HCT116 (cell line): ENCODE measurements at regions not wholly inside any gene's neighbourhood (a gene's known extent, or its start where the extent isn't known, plus 50 kb on each side); places are given as distances from the start of the nearest gene placed in this dataset.

ENCODE experiments used
- ATAC-seq: fragments of 200-7000 bp; cut with Tn5 transposase; 2 replicates; pipeline ENCODE4 v1.9.1; 2020; ENCODE audit warnings: mild to moderate bottlenecking, moderate library complexity
- BruUV-seq: library from RNA; stranded (reverse); fragments of 400-500 nt; replicated peaks from 2 replicates; lab custom pipeline; 2021; lab: Mats Ljungman, UMichigan
- CTCF ChIA-PET: fragments of 300-600 bp; sonication (Branson Sonifier 250); formaldehyde crosslinking; loops from one replicate; lab custom pipeline; 2021; ENCODE audit warnings: antibody characterized with exemption; lab: Charles Lee
- POLR2A ChIA-PET: fragments of 300-600, 350-600 bp; sonication (Branson Sonifier 250); formaldehyde crosslinking; loops from one replicate; lab custom pipeline; 2021; ENCODE audit warnings: antibody characterized with exemption; lab: Charles Lee
- RAD21 ChIA-PET, 2 experiments: fragments of 300-600 bp; sonication (Branson Sonifier 250); formaldehyde crosslinking; loops; one replicate each; lab custom pipeline; 2023; ENCODE audit warnings: low total read pairs in 2 of 2; ENCODE audit not compliant: uncharacterized antibody in 2 of 2, unreplicated experiment in 2 of 2, low non-redundant PET in 1 of 2; lab: Charles Lee
- DNase-seq: peaks from one replicate; pipeline ENCODE4 v3.0.0-alpha.2; 2010; ENCODE audit warnings: low read depth, low spot score
- H2AFZ ChIP-seq: fragments of 200-600 bp; shearing (Covaris generic), sonication (generic); 2 replicates; pipeline ENCODE4 v1.6.1; 2017; ENCODE audit warnings: low read depth, mixed run types, mixed read lengths, antibody characterized with exemption, low read length; ENCODE audit not compliant: poor library complexity, severe bottlenecking
- H3K27ac ChIP-seq: 2 replicates; pipeline ENCODE4 v1.5.1; 2012; ENCODE audit warnings: low read depth, low read length
- H3K27me3 ChIP-seq: fragments of 200-600 bp; sonication (generic); 2 replicates; pipeline ENCODE4 v1.6.1; 2016; ENCODE audit warnings: mixed run types, low read length, mixed read lengths; ENCODE audit not compliant: insufficient read depth
- H3K36me3 ChIP-seq, 2 experiments: fragments of 200-500 bp in 1 of 2; fragments of 200-600 bp in 1 of 2; sonication (Bioruptor generic) in 1 of 2; sonication (generic) in 1 of 2; 2 replicates each; pipeline versions ENCODE4 v1.5.1 to v1.6.1; 2014 to 2016; ENCODE audit warnings: low read length in 2 of 2, inconsistent platforms in 1 of 2, mixed read lengths in 1 of 2, mixed run types in 1 of 2; ENCODE audit not compliant: insufficient read depth in 2 of 2, control insufficient read depth in 1 of 2
- H3K4me1 ChIP-seq, 2 experiments: fragments of 200-600 bp in 1 of 2; sonication (generic) in 1 of 2; 2 replicates each; pipeline versions ENCODE4 v1.5.1 to v1.6.1; 2012 to 2017; ENCODE audit warnings: low read length in 2 of 2, inconsistent platforms in 1 of 2, mild to moderate bottlenecking in 1 of 2, mixed read lengths in 1 of 2, mixed run types in 1 of 2, moderate library complexity in 1 of 2; ENCODE audit not compliant: insufficient read depth in 2 of 2, control insufficient read depth in 1 of 2
- H3K4me2 ChIP-seq: fragments of 200-600 bp; sonication (generic); 2 replicates; pipeline ENCODE4 v1.6.1; 2017; ENCODE audit warnings: mixed run types, low read length, mixed read lengths
- H3K4me3 ChIP-seq, 2 experiments: fragments of 200-600 bp in 1 of 2; sonication (generic) in 1 of 2; replicated peaks in 1 of 2; 2 replicates each; pipeline ENCODE4 v1.5.1; 2011 to 2016; ENCODE audit warnings: low read length in 2 of 2, control low read depth in 1 of 2, low read depth in 1 of 2, mild to moderate bottlenecking in 1 of 2, mixed read lengths in 1 of 2, mixed run types in 1 of 2
- H3K79me2 ChIP-seq: fragments of 200-600 bp; sonication (generic); 2 replicates; pipeline ENCODE4 v1.6.1; 2017; ENCODE audit warnings: mild to moderate bottlenecking, mixed run types, low read length, moderate library complexity, mixed read lengths; ENCODE audit not compliant: insufficient read depth
- H3K9ac ChIP-seq: fragments of 200-600 bp; sonication (generic); 2 replicates; pipeline ENCODE4 v1.6.1; 2016; ENCODE audit warnings: low read length, mixed read lengths
- H3K9me2 ChIP-seq: fragments of 200-600 bp; sonication (generic), shearing (Covaris generic); 2 replicates; pipeline ENCODE4 v1.6.1; 2017; ENCODE audit warnings: mixed run types, mild to moderate bottlenecking, moderate library complexity; ENCODE audit not compliant: insufficient read depth
- H3K9me3 ChIP-seq, 2 experiments: fragments of 200-500 bp in 1 of 2; fragments of 200-600 bp in 1 of 2; sonication (Bioruptor generic) in 1 of 2; sonication (generic) in 1 of 2; 2 replicates each; pipeline ENCODE4 v1.6.1; 2014 to 2017; ENCODE audit warnings: low read length in 2 of 2, mixed read lengths in 2 of 2, inconsistent platforms in 1 of 2, low read depth in 1 of 2, mild to moderate bottlenecking in 1 of 2, mixed run types in 1 of 2, moderate library complexity in 1 of 2; ENCODE audit not compliant: control insufficient read depth in 1 of 2, insufficient read depth in 1 of 2
- H4K20me1 ChIP-seq: fragments of 200-600 bp; sonication (generic), shearing (Covaris generic); 2 replicates; pipeline ENCODE4 v1.6.1; 2017; ENCODE audit warnings: mixed run types, mild to moderate bottlenecking, moderate library complexity; ENCODE audit not compliant: insufficient read depth
- ATF3 ChIP-seq: IDR thresholded peaks from 2 replicates; pipeline ENCODE4 v1.6.1; 2012
- CBX3 ChIP-seq: IDR thresholded peaks from 2 replicates; pipeline ENCODE4 v1.6.1; 2012; ENCODE audit warnings: low read depth
- EGR1 ChIP-seq: IDR thresholded peaks from 2 replicates; pipeline ENCODE4 v1.6.1; 2012; ENCODE audit warnings: low read depth
- ELF1 ChIP-seq: IDR thresholded peaks from 2 replicates; pipeline ENCODE4 v1.6.1; 2012; ENCODE audit warnings: low read depth, borderline replicate concordance
- EZH2phosphoT487 ChIP-seq: fragments of 200-600 bp; IDR thresholded peaks from 2 replicates; pipeline ENCODE4 v1.6.1; 2018; ENCODE audit warnings: antibody characterized with exemption, borderline replicate concordance
- MAX ChIP-seq: IDR thresholded peaks from 2 replicates; pipeline ENCODE4 v1.6.1; 2012
- POLR2A ChIP-seq: IDR thresholded peaks from 2 replicates; pipeline ENCODE4 v1.7.0; 2011; ENCODE audit warnings: borderline replicate concordance; ENCODE audit not compliant: insufficient read depth, insufficient read length; ENCODE audit errors: extremely low read depth
- POLR2AphosphoS5 ChIP-seq: IDR thresholded peaks from 2 replicates; pipeline ENCODE4 v1.6.1; 2011; ENCODE audit warnings: mild to moderate bottlenecking, low read depth, low read length, moderate library complexity
- RAD21 ChIP-seq: IDR thresholded peaks from 2 replicates; pipeline ENCODE4 v1.6.1; 2012; ENCODE audit warnings: low read depth, mild to moderate bottlenecking
- REST ChIP-seq: IDR thresholded peaks from 2 replicates; pipeline ENCODE4 v1.6.1; 2012; ENCODE audit warnings: low read depth
- SIN3A ChIP-seq: IDR thresholded peaks from 2 replicates; pipeline ENCODE4 v1.6.1; 2012; ENCODE audit warnings: low read depth
- SP1 ChIP-seq: IDR thresholded peaks from 2 replicates; pipeline ENCODE4 v1.6.1; 2012; ENCODE audit warnings: low read depth
- TCF7L2 ChIP-seq: IDR thresholded peaks from 2 replicates; pipeline ENCODE4 v1.7.0; 2011; ENCODE audit warnings: borderline replicate concordance, inconsistent platforms; ENCODE audit not compliant: insufficient read depth, insufficient read length; ENCODE audit errors: extremely low read depth
- ZBTB33 ChIP-seq: IDR thresholded peaks from 2 replicates; pipeline ENCODE4 v1.6.1; 2011; ENCODE audit warnings: mild to moderate bottlenecking, low read length, moderate library complexity; ENCODE audit not compliant: insufficient replicate concordance; ENCODE audit errors: extremely low read depth
- ZFX ChIP-seq: fragments of 450-650 bp; IDR thresholded peaks from 2 replicates; pipeline ENCODE4 v1.6.1; 2017
- ZNF274 ChIP-seq: fragments of 200-500 bp; sonication (Bioruptor generic); IDR thresholded peaks from 2 replicates; pipeline ENCODE4 v1.6.1; 2014; ENCODE audit warnings: mild to moderate bottlenecking, low read depth, low read length, inconsistent platforms
- intact Hi-C: fragments of 100-400 bp; cut with micrococcal nuclease; formaldehyde crosslinking; loops from 2 replicates; pipeline ENCODE4 v1.10.0; 2022

GRCh38 chr7:80057488-80057887, 77.1 kb upstream of the GNAI1 start:
- no peaks in the 10 kb centered on the region for H3K36me3 ChIP-seq
- TF ChIP-seq TCF7L2 (no peak), SIN3A (no peak), REST (no peak), POLR2A (no peak), ELF1 (no peak)
- no peaks in the 10 kb centered on the region for H3K79me2 ChIP-seq
- H3K27me3 ChIP-seq: no peaks in the 10 kb centered on the region
- H3K27ac ChIP-seq: no peak overlapping the region
- H3K4me2 ChIP-seq: no peak overlapping the region
- no peak overlapping the region for H3K9ac ChIP-seq
- H3K4me3 ChIP-seq: no peak overlapping the region
- DNase-seq (no peak), ATAC-seq (no peak)
- H3K4me1 ChIP-seq: no peaks in the 10 kb centered on the region
- H3K9me3 ChIP-seq: peaks cover 0 to 9% of the 10 kb centered on the region in 2 experiments; a peak in 1 of 4 replicates
- RAD21 ChIA-PET: no interaction called here
- no peaks in the 10 kb centered on the region for H3K9me2 ChIP-seq
- BruUV-seq: no TSS peak
- CTCF ChIA-PET: interaction anchor here (0.6 kb wide), 1 partner anchor 1472 kb away, joined by 3 read pairs; no protein-coding TSS in a partner anchor
- intact Hi-C loops: no loop called here
- H4K20me1 ChIP-seq: no peaks in the 10 kb centered on the region
- no peak overlapping the region for H2AFZ ChIP-seq
- POLR2A ChIA-PET: no interaction called here

- Histone ChIP-seq H3K4me3 (no peak overlapping the region), H3K4me1 (no peaks in the 10 kb centered on the region), H3K27ac (no peak overlapping the region), H3K9me3 (no peaks in the 10 kb centered on the region), H3K27me3 (no peaks in the 10 kb centered on the region), H3K79me2 (no peaks in the 10 kb centered on the region), H4K20me1 (no peaks in the 10 kb centered on the region), H3K36me3 (no peaks in the 10 kb centered on the region), H2AFZ (no peak overlapping the region), H3K9ac (no peak overlapping the region), H3K4me2 (no peak overlapping the region), H3K9me2 (no peaks in the 10 kb centered on the region)
- no TSS peak for BruUV-seq
- ATAC-seq (no peak), DNase-seq (no peak)
- CTCF ChIA-PET: no interaction called here
- RAD21 ChIA-PET: no interaction called here
- intact Hi-C loops: no loop called here
- POLR2A ChIA-PET: no interaction called here
- TF ChIP-seq ELF1 (no peak), TCF7L2 (no peak), CBX3 (no peak), SP1 (no peak), ZFX (no peak), EGR1 (no peak), ZBTB33 (no peak), POLR2AphosphoS5 (no peak), MAX (no peak), RAD21 (no peak), ATF3 (no peak), ZNF274 (no peak), SIN3A (no peak), EZH2phosphoT487 (no peak)
Observed at GRCh38 chr7:80054356-80054755, 80.3 kb upstream of the GNAI1 start.
